Neural cell (in vitro differentiated cells): ENCODE measurements at regions not wholly inside any gene's neighbourhood (a gene's known extent, or its start where the extent isn't known, plus 50 kb on each side); places are given as distances from the start of the nearest gene placed in this dataset.

Source experiments
- EP300 ChIP-seq: fragments of 450-650 bp; conservative IDR thresholded peaks from 2 replicates; pipeline ENCODE4 v1.6.1; 2014; ENCODE audit warnings: antibody characterized with exemption, mild to moderate bottlenecking, moderate library complexity; ENCODE audit not compliant: poor library complexity, severe bottlenecking
- EZH2 ChIP-seq: fragments of 200-600, 300-800 bp; shearing (Covaris generic), sonication (generic); IDR thresholded peaks from 2 replicates; pipeline ENCODE4 v1.6.1; 2014; ENCODE audit warnings: antibody characterized with exemption, low read length, borderline replicate concordance, mild to moderate bottlenecking; ENCODE audit not compliant: insufficient read depth, poor library complexity, severe bottlenecking
- REST ChIP-seq: IDR thresholded peaks from 2 replicates; pipeline ENCODE4 v1.6.1; 2012; ENCODE audit warnings: borderline replicate concordance

DNA sequence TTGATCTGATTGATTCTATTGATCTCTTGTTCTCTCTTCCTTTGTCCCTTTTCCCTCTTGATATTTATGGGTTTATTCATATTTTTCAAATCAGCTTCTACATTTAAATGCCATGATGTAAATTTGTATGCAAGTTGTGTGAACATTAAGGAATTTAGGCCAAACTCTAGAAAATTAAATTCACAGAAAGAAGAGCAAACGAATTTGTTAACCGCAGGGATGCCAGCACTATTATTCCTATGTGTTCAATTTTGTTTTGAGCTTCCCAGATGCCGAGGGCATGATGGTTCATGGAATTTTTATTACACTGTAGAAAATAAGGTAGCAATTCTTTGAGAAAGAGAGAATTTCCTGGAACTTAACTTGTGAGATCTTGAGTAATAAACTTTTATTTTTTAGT lies 220.9 kb downstream of the BUB3 start:
- TF ChIP-seq EZH2 (no peak), REST (no peak), EP300 (no peak)
